ENCODE measurements at regions not wholly inside any gene's neighbourhood (a gene's known extent, or its start where the extent isn't known, plus 50 kb on each side); places are given as distances from the start of the nearest gene placed in this dataset.
"Not testable (repeated sequence)": the region's sequence is repeated elsewhere in the genome, so short reads cannot be mapped to it uniquely, and the experiment has no call there.

- not testable (repeated sequence) for TF ChIP-seq FOXM1 (IDR thresholded peaks at IDR 0.05; ENCODE audit: low read depth); CTCF (IDR thresholded peaks at IDR 0.05)
Observed at GRCh38 chr16:33990488-33990887, 531.1 kb downstream of the TP53TG3F start.
